ENCODE measurements at regions not wholly inside any gene's neighbourhood (a gene's known extent, or its start where the extent isn't known, plus 50 kb on each side); places are given as distances from the start of the nearest gene placed in this dataset.

- FAIRE-seq (no peak), DNase-seq (ENCODE audit: low read depth, low spot score) (no peak)
- no peaks in the 10 kb centered on the region for H3K27me3 ChIP-seq (ENCODE audit: control insufficient read depth in 2 of 2, insufficient read depth in 2 of 2, low read length in 2 of 2)
- intact Hi-C loops (cut with micrococcal nuclease) (no loop called here), dilution Hi-C loops (cut with MboI; ENCODE audit: extremely low pct_ligation_motif_present, low sequenced_read_pairs) (no loop called here)
- POLR2A ChIA-PET, result no interaction called here
- no peak overlapping the region for H3K9ac ChIP-seq (replicated peaks; ENCODE audit: extremely low read depth, insufficient read depth, low read length)
- H3K9me3 ChIP-seq (replicated peaks; ENCODE audit: control insufficient read depth, insufficient read depth, low read length), result no peaks in the 10 kb centered on the region
- TF ChIP-seq GATA2 (IDR thresholded peaks at IDR 0.05; ENCODE audit: insufficient read depth, insufficient read length, low read depth, low read length), result no peak
- CTCF ChIA-PET, result no interaction called here
- no peaks in the 10 kb centered on the region for H3K79me2 ChIP-seq (ENCODE audit: control insufficient read depth, insufficient read depth, low read length)
- peaks cover 14% of the 10 kb centered on the region for H3K4me1 ChIP-seq (ENCODE audit: control insufficient read depth, extremely low read depth, insufficient read depth, low read length)
- H2AFZ ChIP-seq (ENCODE audit: low read depth, low read length), result no peak overlapping the region
- BruUV-seq (replicated peaks), result no TSS peak
- H3K4me2 ChIP-seq (ENCODE audit: insufficient read depth, low read length), result no peak overlapping the region
- no peak overlapping the region for H3K27ac ChIP-seq (ENCODE audit: insufficient read depth, low read depth, low read length)
- H3K36me3 ChIP-seq (ENCODE audit: control insufficient read depth in 2 of 2, extremely low read depth in 1 of 2, insufficient read depth in 2 of 2, low read length in 2 of 2), result no peaks in the 10 kb centered on the region
- H3K4me3 ChIP-seq (replicated peaks in 1 of 3; ENCODE audit: insufficient read depth in 1 of 3, low read depth in 1 of 3, low read length in 3 of 3), result no peak overlapping the region
- H3K9me1 ChIP-seq (replicated peaks; ENCODE audit: control insufficient read depth, extremely low read depth, insufficient read depth, low read length), result no peaks in the 10 kb centered on the region
- H4K20me1 ChIP-seq (replicated peaks; ENCODE audit: control insufficient read depth, extremely low read depth, insufficient read depth, low read length), result no peaks in the 10 kb centered on the region
These were observed 192.2 kb upstream of the MARCKS start for GRCh38 chr6:113664909-113665308.

- no TSS peak for BruUV-seq (replicated peaks)
- intact Hi-C loops (cut with micrococcal nuclease), result no loop called here
- H3K79me2 ChIP-seq (ENCODE audit: control insufficient read depth, insufficient read depth, low read length), result no peaks in the 10 kb centered on the region
- H3K4me2 ChIP-seq (ENCODE audit: insufficient read depth, low read length), result no peak overlapping the region
- no peaks in the 10 kb centered on the region for H4K20me1 ChIP-seq (replicated peaks; ENCODE audit: control insufficient read depth, extremely low read depth, insufficient read depth, low read length)
- TF ChIP-seq GATA2 (IDR thresholded peaks at IDR 0.05; ENCODE audit: insufficient read depth, insufficient read length, low read depth, low read length), result no peak
- TF ChIP-seq JUN (IDR thresholded peaks at IDR 0.05; ENCODE audit: borderline replicate concordance, insufficient read depth, insufficient read length, low read depth), result no peak
- no peak for TF ChIP-seq POLR2AphosphoS5 (IDR thresholded peaks at IDR 0.05; ENCODE audit: insufficient read depth, low read depth, low read length)
- TF ChIP-seq MAX (IDR thresholded peaks at IDR 0.05; ENCODE audit: insufficient read depth, insufficient read length), result no peak
- no peak for TF ChIP-seq FOS (IDR thresholded peaks at IDR 0.05; ENCODE audit: borderline replicate concordance, insufficient read depth, low read length)
- no peak for TF ChIP-seq CTCF (IDR thresholded peaks at IDR 0.05; ENCODE audit: extremely low read depth in 1 of 2, insufficient read depth in 1 of 2, low read depth in 1 of 2, low read length in 2 of 2)
- no peak for TF ChIP-seq POLR2A (IDR thresholded peaks at IDR 0.05; ENCODE audit: low read depth, low read length)
- no peak for TF ChIP-seq EZH2 (IDR thresholded peaks at IDR 0.05; ENCODE audit: borderline replicate concordance, low read depth, low read length, severe bottlenecking)
- TF ChIP-seq MYC (IDR thresholded peaks at IDR 0.05; ENCODE audit: low read depth, low read length), result no peak
- no peaks in the 10 kb centered on the region for H3K9me3 ChIP-seq (replicated peaks; ENCODE audit: control insufficient read depth, insufficient read depth, low read length)
- DNase-seq (ENCODE audit: low read depth, low spot score), result no peak
- H3K27me3 ChIP-seq (ENCODE audit: control insufficient read depth in 2 of 2, insufficient read depth in 2 of 2, low read length in 2 of 2), result no peaks in the 10 kb centered on the region
- FAIRE-seq, result no peak
- H2AFZ ChIP-seq (ENCODE audit: low read depth, low read length), result no peak overlapping the region
- H3K4me1 ChIP-seq (ENCODE audit: control insufficient read depth, extremely low read depth, insufficient read depth, low read length), result peaks cover 16% of the 10 kb centered on the region
- ChIA-PET CTCF (no interaction called here), POLR2A (no interaction called here)
- no peak overlapping the region for H3K4me3 ChIP-seq (replicated peaks in 1 of 3; ENCODE audit: insufficient read depth in 1 of 3, low read depth in 1 of 3, low read length in 3 of 3)
- dilution Hi-C loops (cut with MboI; ENCODE audit: extremely low pct_ligation_motif_present, low sequenced_read_pairs), result no loop called here
- no peak overlapping the region for H3K27ac ChIP-seq (ENCODE audit: insufficient read depth, low read depth, low read length)
- H3K9me1 ChIP-seq (replicated peaks; ENCODE audit: control insufficient read depth, extremely low read depth, insufficient read depth, low read length), result no peaks in the 10 kb centered on the region
- no peak overlapping the region for H3K9ac ChIP-seq (replicated peaks; ENCODE audit: extremely low read depth, insufficient read depth, low read length)
- H3K36me3 ChIP-seq (ENCODE audit: control insufficient read depth in 2 of 2, extremely low read depth in 1 of 2, insufficient read depth in 2 of 2, low read length in 2 of 2), result no peaks in the 10 kb centered on the region
These were observed 188.3 kb upstream of the MARCKS start for GRCh38 chr6:113668641-113669408.

Measured in endothelial cell of umbilical vein (primary cell).